OCI-LY1 (cell line): ENCODE measurements at regions not wholly inside any gene's neighbourhood (a gene's known extent, or its start where the extent isn't known, plus 50 kb on each side); places are given as distances from the start of the nearest gene placed in this dataset.

Source experiments
- H2AFZ ChIP-seq: fragments of 200-600 bp; sonication (generic), shearing (Covaris generic); 2 replicates; pipeline ENCODE4 v1.6.0; 2014; ENCODE audit warnings: antibody characterized with exemption, mild to moderate bottlenecking, low read length
- H3F3A ChIP-seq: fragments of 200-600 bp; sonication (generic), shearing (Covaris generic); 2 replicates; pipeline ENCODE4 v1.6.0; 2014; ENCODE audit warnings: mild to moderate bottlenecking, antibody characterized with exemption, low read length, moderate library complexity; ENCODE audit not compliant: insufficient read depth
- H3K27ac ChIP-seq: fragments of 200-600 bp; sonication (generic); 2 replicates; pipeline ENCODE4 v1.5.1; 2014; ENCODE audit warnings: low read length, mixed run types, mild to moderate bottlenecking, low read depth; ENCODE audit not compliant: poor library complexity, severe bottlenecking
- H3K27me3 ChIP-seq: fragments of 200-600 bp; sonication (generic); 2 replicates; pipeline ENCODE4 v1.6.0; 2014; ENCODE audit warnings: antibody characterized with exemption, mild to moderate bottlenecking, low read length, moderate library complexity; ENCODE audit not compliant: insufficient read depth
- H3K36me3 ChIP-seq: fragments of 200-600 bp; sonication (generic); 2 replicates; pipeline ENCODE4 v1.6.1; 2014; ENCODE audit warnings: mild to moderate bottlenecking, antibody characterized with exemption, low read length, moderate library complexity, mixed read lengths; ENCODE audit not compliant: insufficient read depth
- H3K4me1 ChIP-seq: fragments of 200-600 bp; sonication (generic); 2 replicates; pipeline ENCODE4 v1.5.1; 2014; ENCODE audit warnings: mild to moderate bottlenecking, low read length, moderate library complexity; ENCODE audit not compliant: insufficient read depth, severe bottlenecking
- H3K4me2 ChIP-seq: fragments of 200-600 bp; sonication (generic), shearing (Covaris generic); 2 replicates; pipeline ENCODE4 v1.6.1; 2014; ENCODE audit warnings: low read length
- H3K4me3 ChIP-seq: fragments of 200-600 bp; sonication (generic); 2 replicates; pipeline ENCODE4 v1.5.1; 2014; ENCODE audit warnings: low read length, low read depth, mild to moderate bottlenecking, mixed read lengths; ENCODE audit not compliant: poor library complexity, severe bottlenecking
- H3K79me2 ChIP-seq: fragments of 200-600 bp; shearing (Covaris generic); 2 replicates; pipeline ENCODE4 v1.6.1; 2016; ENCODE audit warnings: mixed run types, low read length, mixed read lengths; ENCODE audit not compliant: insufficient read depth
- H3K9ac ChIP-seq: fragments of 200-600 bp; sonication (generic), shearing (Covaris generic); 2 replicates; pipeline ENCODE4 v1.6.1; 2014; ENCODE audit warnings: mild to moderate bottlenecking, low read length, mixed read lengths
- H3K9me2 ChIP-seq: fragments of 200-600 bp; sonication (generic), shearing (Covaris generic); 2 replicates; pipeline ENCODE4 v1.6.1; 2014; ENCODE audit warnings: low read depth, mild to moderate bottlenecking, low read length, mixed read lengths
- H3K9me3 ChIP-seq: fragments of 200-600 bp; shearing (Covaris generic); 2 replicates; pipeline ENCODE4 v1.6.1; 2014; ENCODE audit warnings: low read length, mixed read lengths
- H4K20me1 ChIP-seq: fragments of 200-600 bp; sonication (generic), shearing (Covaris generic); 2 replicates; pipeline ENCODE4 v1.6.0; 2016; ENCODE audit warnings: mild to moderate bottlenecking, low read length; ENCODE audit not compliant: insufficient read depth
- EZH2 ChIP-seq: fragments of 200-600 bp; sonication (generic), shearing (Covaris generic); IDR thresholded peaks from 2 replicates; pipeline ENCODE4 v1.8.0; 2017; ENCODE audit warnings: borderline replicate concordance, mixed run types, mild to moderate bottlenecking, antibody characterized with exemption, low read length, moderate library complexity, mixed read lengths
- TF ChIP-seq, protein P1 (sequence below): fragments of 200-600 bp; sonication (generic), shearing (Covaris generic); IDR thresholded peaks from 2 replicates; pipeline ENCODE4 v1.5.1; 2017; ENCODE audit warnings: mild to moderate bottlenecking, antibody characterized with exemption, low read length, moderate library complexity, mixed read lengths

DNA sequence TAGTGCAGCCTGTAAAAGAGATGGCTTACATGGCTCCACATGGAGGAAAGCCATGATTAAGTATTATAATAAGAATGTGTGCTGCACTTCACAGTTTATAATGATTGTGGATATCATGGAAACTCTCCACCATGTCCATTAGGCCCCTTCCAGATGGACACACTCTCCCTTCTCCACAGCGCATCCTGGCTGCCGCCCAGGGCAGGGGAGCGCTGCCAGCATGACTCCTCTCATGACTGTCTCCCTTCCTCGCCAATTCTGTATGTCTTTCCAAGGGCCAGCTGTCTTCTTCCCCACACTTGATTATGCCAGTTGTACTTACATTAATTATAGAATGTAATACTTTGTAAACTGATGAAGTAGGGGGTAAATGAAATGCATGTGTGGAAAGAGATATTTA, 259.3 kb upstream of the TMEM72 start:
- H3K4me2 ChIP-seq: no peak overlapping the region
- no peaks in the 10 kb centered on the region for H3K36me3 ChIP-seq
- H3F3A ChIP-seq: no peaks in the 10 kb centered on the region
- no peak for TF ChIP-seq EZH2
- TF ChIP-seq, protein P1, sequence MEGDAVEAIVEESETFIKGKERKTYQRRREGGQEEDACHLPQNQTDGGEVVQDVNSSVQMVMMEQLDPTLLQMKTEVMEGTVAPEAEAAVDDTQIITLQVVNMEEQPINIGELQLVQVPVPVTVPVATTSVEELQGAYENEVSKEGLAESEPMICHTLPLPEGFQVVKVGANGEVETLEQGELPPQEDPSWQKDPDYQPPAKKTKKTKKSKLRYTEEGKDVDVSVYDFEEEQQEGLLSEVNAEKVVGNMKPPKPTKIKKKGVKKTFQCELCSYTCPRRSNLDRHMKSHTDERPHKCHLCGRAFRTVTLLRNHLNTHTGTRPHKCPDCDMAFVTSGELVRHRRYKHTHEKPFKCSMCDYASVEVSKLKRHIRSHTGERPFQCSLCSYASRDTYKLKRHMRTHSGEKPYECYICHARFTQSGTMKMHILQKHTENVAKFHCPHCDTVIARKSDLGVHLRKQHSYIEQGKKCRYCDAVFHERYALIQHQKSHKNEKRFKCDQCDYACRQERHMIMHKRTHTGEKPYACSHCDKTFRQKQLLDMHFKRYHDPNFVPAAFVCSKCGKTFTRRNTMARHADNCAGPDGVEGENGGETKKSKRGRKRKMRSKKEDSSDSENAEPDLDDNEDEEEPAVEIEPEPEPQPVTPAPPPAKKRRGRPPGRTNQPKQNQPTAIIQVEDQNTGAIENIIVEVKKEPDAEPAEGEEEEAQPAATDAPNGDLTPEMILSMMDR: no peak
- no peaks in the 10 kb centered on the region for H3K4me1 ChIP-seq
- H3K4me3 ChIP-seq: no peak overlapping the region
- no peak overlapping the region for H3K9ac ChIP-seq
- H3K9me2 ChIP-seq: 0 out of 2 replicates have a peak, but pooled peaks cover 2% of the 10 kb centered on the region
- H3K79me2 ChIP-seq: no peaks in the 10 kb centered on the region
- no peaks in the 10 kb centered on the region for H3K27me3 ChIP-seq
- H4K20me1 ChIP-seq: no peaks in the 10 kb centered on the region
- no peak overlapping the region for H3K27ac ChIP-seq
- H2AFZ ChIP-seq: no peak overlapping the region
- H3K9me3 ChIP-seq: no peaks in the 10 kb centered on the region

DNA sequence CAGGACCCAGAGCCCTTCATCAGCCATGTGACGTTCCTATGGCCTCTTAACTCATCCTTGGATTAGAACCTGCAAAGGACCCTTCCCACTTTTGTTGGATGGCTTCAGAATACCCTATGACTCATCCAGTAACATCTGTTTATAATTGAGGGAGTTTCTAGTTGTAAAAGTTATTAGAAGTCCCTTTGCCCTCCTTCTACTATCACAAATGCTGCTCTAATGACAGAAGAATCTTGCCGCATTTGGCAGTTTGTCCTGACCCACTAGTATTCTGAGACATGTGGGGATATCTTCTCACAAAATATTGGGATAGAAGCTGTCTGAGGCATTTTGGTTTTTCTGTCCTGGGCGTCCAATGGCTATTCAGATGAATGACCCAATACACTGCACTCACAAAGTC, 251.8 kb upstream of the TMEM72 start:
- no peaks in the 10 kb centered on the region for H3F3A ChIP-seq
- TF ChIP-seq, protein P1: no peak
- no peak for TF ChIP-seq EZH2
- H3K79me2 ChIP-seq: no peaks in the 10 kb centered on the region
- no peaks in the 10 kb centered on the region for H3K27me3 ChIP-seq
- no peak overlapping the region for H3K27ac ChIP-seq
- H3K9ac ChIP-seq: no peak overlapping the region
- no peak overlapping the region for H3K4me2 ChIP-seq
- no peaks in the 10 kb centered on the region; the same call in 1 of the 2 replicates for H3K9me3 ChIP-seq
- H2AFZ ChIP-seq: no peak overlapping the region
- H3K9me2 ChIP-seq: 0 out of 2 replicates have a peak, but pooled peaks cover 2% of the 10 kb centered on the region
- no peak overlapping the region for H3K4me3 ChIP-seq
- H3K4me1 ChIP-seq: no peaks in the 10 kb centered on the region
- no peaks in the 10 kb centered on the region for H4K20me1 ChIP-seq
- H3K36me3 ChIP-seq: no peaks in the 10 kb centered on the region

DNA sequence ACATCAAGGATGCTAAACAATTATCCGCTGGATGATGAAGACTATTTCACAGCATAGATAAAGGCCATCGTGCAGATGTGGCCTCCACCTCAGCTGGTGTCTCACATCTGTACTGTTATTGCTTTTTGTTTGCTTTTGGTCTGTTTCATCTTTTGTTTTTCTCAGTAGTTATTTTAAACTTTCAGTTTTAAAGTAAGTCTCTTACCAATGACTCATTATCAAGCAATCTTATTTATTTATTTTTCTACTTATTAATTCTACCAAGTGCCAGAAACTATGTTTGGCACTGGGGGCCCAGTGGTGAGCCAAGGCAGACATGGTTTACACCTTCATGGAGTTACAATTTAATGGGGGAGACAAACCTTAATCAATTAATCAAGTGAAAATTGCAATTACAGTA, 250.9 kb upstream of the TMEM72 start:
- Histone ChIP-seq H4K20me1 (no peaks in the 10 kb centered on the region), H3K4me3 (no peak overlapping the region), H3K9me2 (0 out of 2 replicates have a peak, but pooled peaks cover 2% of the 10 kb centered on the region), H3K4me1 (no peaks in the 10 kb centered on the region), H3K27ac (no peak overlapping the region), H2AFZ (no peak overlapping the region), H3K79me2 (no peaks in the 10 kb centered on the region), H3K27me3 (no peaks in the 10 kb centered on the region), H3K9me3 (no peaks in the 10 kb centered on the region; the same call in 1 of the 2 replicates), H3K36me3 (no peaks in the 10 kb centered on the region), H3F3A (no peaks in the 10 kb centered on the region), H3K9ac (no peak overlapping the region), H3K4me2 (no peak overlapping the region)
- TF ChIP-seq, protein P1: no peak
- no peak for TF ChIP-seq EZH2
